Thyroid gland (tissue), 4 donors: ENCODE measurements at regions not wholly inside any gene's neighbourhood (a gene's known extent, or its start where the extent isn't known, plus 50 kb on each side); places are given as distances from the start of the nearest gene placed in this dataset.

ENCODE experiments used
- POLR2A ChIP-seq, 2 donors: fragments of 450-650 bp; IDR thresholded peaks; one replicate each; pipeline ENCODE4 v1.6.1; 2017; ENCODE audit warnings: antibody characterized with exemption in 2 of 2, mild to moderate bottlenecking in 2 of 2, moderate library complexity in 1 of 2
- TF ChIP-seq, protein P1 (sequence below), 6 experiments: fragments of 200-600 bp in 3 of 6; fragments of 450-650 bp in 3 of 6; sonication (generic) in 3 of 6; IDR thresholded peaks; one replicate each; pipeline ENCODE4 v1.5.1; 2016 to 2019; ENCODE audit warnings: antibody characterized with exemption in 6 of 6, mild to moderate bottlenecking in 2 of 6, inconsistent platforms in 1 of 6, moderate library complexity in 1 of 6

- TF ChIP-seq, protein P1, sequence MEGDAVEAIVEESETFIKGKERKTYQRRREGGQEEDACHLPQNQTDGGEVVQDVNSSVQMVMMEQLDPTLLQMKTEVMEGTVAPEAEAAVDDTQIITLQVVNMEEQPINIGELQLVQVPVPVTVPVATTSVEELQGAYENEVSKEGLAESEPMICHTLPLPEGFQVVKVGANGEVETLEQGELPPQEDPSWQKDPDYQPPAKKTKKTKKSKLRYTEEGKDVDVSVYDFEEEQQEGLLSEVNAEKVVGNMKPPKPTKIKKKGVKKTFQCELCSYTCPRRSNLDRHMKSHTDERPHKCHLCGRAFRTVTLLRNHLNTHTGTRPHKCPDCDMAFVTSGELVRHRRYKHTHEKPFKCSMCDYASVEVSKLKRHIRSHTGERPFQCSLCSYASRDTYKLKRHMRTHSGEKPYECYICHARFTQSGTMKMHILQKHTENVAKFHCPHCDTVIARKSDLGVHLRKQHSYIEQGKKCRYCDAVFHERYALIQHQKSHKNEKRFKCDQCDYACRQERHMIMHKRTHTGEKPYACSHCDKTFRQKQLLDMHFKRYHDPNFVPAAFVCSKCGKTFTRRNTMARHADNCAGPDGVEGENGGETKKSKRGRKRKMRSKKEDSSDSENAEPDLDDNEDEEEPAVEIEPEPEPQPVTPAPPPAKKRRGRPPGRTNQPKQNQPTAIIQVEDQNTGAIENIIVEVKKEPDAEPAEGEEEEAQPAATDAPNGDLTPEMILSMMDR (IDR thresholded peaks at IDR 0.05) = no peak
- no peak for TF ChIP-seq POLR2A (IDR thresholded peaks at IDR 0.05)
These were observed 235.1 kb upstream of the ADARB2 start for GRCh38 chr10:1972406-1972805.
